PC-3 (cell line): ENCODE measurements at regions not wholly inside any gene's neighbourhood (a gene's known extent, or its start where the extent isn't known, plus 50 kb on each side); places are given as distances from the start of the nearest gene placed in this dataset.

Source experiments
- ATAC-seq: fragments of 200-7000 bp; cut with Tn5 transposase; 2 replicates; pipeline ENCODE4 v1.9.1; 2020; ENCODE audit warnings: mild to moderate bottlenecking, moderate library complexity
- BruUV-seq: library from RNA; stranded (reverse); fragments of 400-500 nt; replicated peaks from 2 replicates; lab custom pipeline; 2021; lab: Mats Ljungman, UMichigan
- CTCF ChIA-PET: fragments of 300-600 bp; sonication (Branson Sonifier 250); formaldehyde crosslinking; loops from one replicate; lab custom pipeline; 2022; ENCODE audit warnings: antibody characterized with exemption; lab: Charles Lee
- POLR2A ChIA-PET: fragments of 300-600 bp; sonication (Branson Sonifier 250); formaldehyde crosslinking; loops from one replicate; lab custom pipeline; 2022; ENCODE audit warnings: antibody characterized with exemption; ENCODE audit not compliant: unreplicated experiment; lab: Charles Lee
- DNase-seq: peaks from one replicate; pipeline ENCODE4 v3.0.0-alpha.2; 2015
- H2AFZ ChIP-seq: fragments of 300-600 bp; sonication (generic); 2 replicates; pipeline ENCODE4 v1.6.0; 2016; ENCODE audit warnings: antibody characterized with exemption, low read length
- H3F3A ChIP-seq: fragments of 300-600 bp; sonication (generic); one replicate; pipeline ENCODE4 v1.6.0; 2017; ENCODE audit warnings: antibody characterized with exemption, low read length, control low read depth, mild to moderate bottlenecking; ENCODE audit not compliant: unreplicated experiment
- H3K27ac ChIP-seq: fragments of 300-600 bp; sonication (generic); 2 replicates; pipeline ENCODE4 v1.5.1; 2016; ENCODE audit warnings: mild to moderate bottlenecking, low read length
- H3K27me3 ChIP-seq: fragments of 300-600 bp; sonication (generic); 2 replicates; pipeline ENCODE4 v1.6.1; 2016; ENCODE audit warnings: low read length, mixed read lengths
- H3K36me3 ChIP-seq: fragments of 300-600 bp; sonication (generic); 2 replicates; pipeline ENCODE4 v1.6.1; 2016; ENCODE audit warnings: low read depth, mixed run types, low read length, mixed read lengths
- H3K4me1 ChIP-seq: fragments of 300-600 bp; sonication (generic); 2 replicates; pipeline ENCODE4 v1.5.1; 2016; ENCODE audit warnings: low read length; ENCODE audit not compliant: insufficient read depth
- H3K4me2 ChIP-seq: fragments of 300-600 bp; sonication (generic); 2 replicates; pipeline ENCODE4 v1.6.0; 2016; ENCODE audit warnings: low read length
- H3K4me3 ChIP-seq: fragments of 300-600 bp; sonication (generic); 2 replicates; pipeline ENCODE4 v1.5.1; 2016; ENCODE audit warnings: mild to moderate bottlenecking, low read length, mixed read lengths
- H3K79me2 ChIP-seq: fragments of 300-600 bp; sonication (generic); 2 replicates; pipeline ENCODE4 v1.6.1; 2017; ENCODE audit warnings: low read length, mixed read lengths
- H3K9ac ChIP-seq: fragments of 300-600 bp; sonication (generic); 2 replicates; pipeline ENCODE4 v1.6.0; 2016; ENCODE audit warnings: mild to moderate bottlenecking, low read length
- H3K9me2 ChIP-seq: fragments of 300-600 bp; sonication (generic); replicated peaks from 2 replicates; pipeline ENCODE4 v1.6.1; 2016; ENCODE audit warnings: mixed run types, low read length, mixed read lengths
- H3K9me3 ChIP-seq: fragments of 300-600 bp; sonication (generic); 2 replicates; pipeline ENCODE4 v1.6.1; 2016; ENCODE audit warnings: low read length, mixed read lengths
- H4K20me1 ChIP-seq: fragments of 300-600 bp; sonication (generic); 2 replicates; pipeline ENCODE4 v1.6.1; 2016; ENCODE audit warnings: low read length, mixed read lengths
- EZH2 ChIP-seq: fragments of 300-600 bp; sonication (generic); IDR thresholded peaks from one replicate; pipeline ENCODE4 v1.6.1; 2017; ENCODE audit warnings: antibody characterized with exemption, mild to moderate bottlenecking, low read length; ENCODE audit not compliant: unreplicated experiment
- EZH2phosphoT487 ChIP-seq: fragments of 300-600 bp; sonication (generic); IDR thresholded peaks from 2 replicates; pipeline ENCODE4 v1.6.1; 2018; ENCODE audit warnings: mild to moderate bottlenecking, antibody characterized with exemption, low read length, borderline replicate concordance
- intact Hi-C: fragments of 100-400 bp; cut with micrococcal nuclease; formaldehyde crosslinking; loops from 2 replicates; pipeline ENCODE4 v1.9.0; 2023
- TF ChIP-seq, protein P1 (sequence below): fragments of 300-600 bp; sonication (generic); conservative IDR thresholded peaks from 2 replicates; pipeline ENCODE4 v1.5.1; 2017; ENCODE audit warnings: antibody characterized with exemption, low read depth, mild to moderate bottlenecking, low read length

- H2AFZ ChIP-seq, result no peak overlapping the region
- CTCF ChIA-PET, result no interaction called here
- ATAC-seq, result no peak
Observed at GRCh38 chr6:1080453-1081337, 231.2 kb upstream of the FOXQ1 start.

GRCh38 chr6:1079525-1079924 is 232.4 kb upstream of the FOXQ1 start:
- Histone ChIP-seq H3K9me2 (no peaks in the 10 kb centered on the region), H3K36me3 (no peaks in the 10 kb centered on the region), H3K27me3 (peaks cover 89% of the 10 kb centered on the region), H3K27ac (no peak overlapping the region), H3K9me3 (no peaks in the 10 kb centered on the region), H4K20me1 (no peaks in the 10 kb centered on the region), H3K79me2 (no peaks in the 10 kb centered on the region), H3K4me2 (no peak overlapping the region), H2AFZ (no peak overlapping the region), H3K4me3 (no peak overlapping the region), H3F3A (no peaks in the 10 kb centered on the region), H3K9ac (no peak overlapping the region), H3K4me1 (no peaks in the 10 kb centered on the region)
- no TSS peak for BruUV-seq
- no peak for TF ChIP-seq EZH2
- CTCF ChIA-PET, result no interaction called here
- intact Hi-C loops, result no loop called here
- DNase-seq, result no peak
- ATAC-seq, result no peak
- POLR2A ChIA-PET, result no interaction called here

More at GRCh38 chr6:1080453-1081337, 231.2 kb upstream of the FOXQ1 start:
- H3K27ac ChIP-seq, result no peak overlapping the region
- no peaks in the 10 kb centered on the region for H3K36me3 ChIP-seq
- H3K79me2 ChIP-seq, result no peaks in the 10 kb centered on the region
- no peaks in the 10 kb centered on the region for H3K4me1 ChIP-seq
- TF ChIP-seq EZH2, result no peak
- TF ChIP-seq EZH2phosphoT487, result no peak
- TF ChIP-seq, protein P1, sequence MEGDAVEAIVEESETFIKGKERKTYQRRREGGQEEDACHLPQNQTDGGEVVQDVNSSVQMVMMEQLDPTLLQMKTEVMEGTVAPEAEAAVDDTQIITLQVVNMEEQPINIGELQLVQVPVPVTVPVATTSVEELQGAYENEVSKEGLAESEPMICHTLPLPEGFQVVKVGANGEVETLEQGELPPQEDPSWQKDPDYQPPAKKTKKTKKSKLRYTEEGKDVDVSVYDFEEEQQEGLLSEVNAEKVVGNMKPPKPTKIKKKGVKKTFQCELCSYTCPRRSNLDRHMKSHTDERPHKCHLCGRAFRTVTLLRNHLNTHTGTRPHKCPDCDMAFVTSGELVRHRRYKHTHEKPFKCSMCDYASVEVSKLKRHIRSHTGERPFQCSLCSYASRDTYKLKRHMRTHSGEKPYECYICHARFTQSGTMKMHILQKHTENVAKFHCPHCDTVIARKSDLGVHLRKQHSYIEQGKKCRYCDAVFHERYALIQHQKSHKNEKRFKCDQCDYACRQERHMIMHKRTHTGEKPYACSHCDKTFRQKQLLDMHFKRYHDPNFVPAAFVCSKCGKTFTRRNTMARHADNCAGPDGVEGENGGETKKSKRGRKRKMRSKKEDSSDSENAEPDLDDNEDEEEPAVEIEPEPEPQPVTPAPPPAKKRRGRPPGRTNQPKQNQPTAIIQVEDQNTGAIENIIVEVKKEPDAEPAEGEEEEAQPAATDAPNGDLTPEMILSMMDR, result no peak
- no peaks in the 10 kb centered on the region for H3F3A ChIP-seq
- no peaks in the 10 kb centered on the region for H3K9me3 ChIP-seq
- intact Hi-C loops, result no loop called here
- BruUV-seq, result no TSS peak
- H3K27me3 ChIP-seq, result peaks cover 88% of the 10 kb centered on the region
- no peak overlapping the region for H3K4me2 ChIP-seq
- DNase-seq, result no peak
- POLR2A ChIA-PET, result no interaction called here
- no peaks in the 10 kb centered on the region for H4K20me1 ChIP-seq
- H3K4me3 ChIP-seq, result no peak overlapping the region
- H3K9me2 ChIP-seq, result no peaks in the 10 kb centered on the region
- no peak overlapping the region for H3K9ac ChIP-seq

GRCh38 chr6:1077478-1078416 is 234.2 kb upstream of the FOXQ1 start:
- no TSS peak for BruUV-seq
- POLR2A ChIA-PET, result no interaction called here
- Histone ChIP-seq H3K9ac (no peak overlapping the region), H3F3A (no peaks in the 10 kb centered on the region), H4K20me1 (no peaks in the 10 kb centered on the region), H2AFZ (no peak overlapping the region), H3K4me3 (no peak overlapping the region), H3K4me2 (no peak overlapping the region), H3K4me1 (no peaks in the 10 kb centered on the region), H3K36me3 (no peaks in the 10 kb centered on the region), H3K9me3 (no peaks in the 10 kb centered on the region), H3K27ac (no peak overlapping the region), H3K79me2 (no peaks in the 10 kb centered on the region), H3K9me2 (no peaks in the 10 kb centered on the region), H3K27me3 (peaks cover 91% of the 10 kb centered on the region)
- no peak for TF ChIP-seq EZH2phosphoT487
- peak; percentile 30 for TF ChIP-seq EZH2
- ATAC-seq (no peak), DNase-seq (no peak)
- CTCF ChIA-PET, result no interaction called here
- intact Hi-C loops, result no loop called here
